GM23248 (cell line): ENCODE measurements at regions not wholly inside any gene's neighbourhood (a gene's known extent, or its start where the extent isn't known, plus 50 kb on each side); places are given as distances from the start of the nearest gene placed in this dataset.
A peak's percentile ranks its signal among the peaks of the same experiment; 100 is the strongest.

Experiments
- DNase-seq: peaks from one replicate; pipeline ENCODE4 v3.0.0-alpha.2; 2015
- H2AFZ ChIP-seq: fragments of 200-600 bp; sonication (generic); 2 replicates; pipeline ENCODE4 v1.6.1; 2016; ENCODE audit warnings: antibody characterized with exemption
- H3F3A ChIP-seq: fragments of 200-600 bp; sonication (generic); 2 replicates; pipeline ENCODE4 v1.6.1; 2016; ENCODE audit warnings: mild to moderate bottlenecking, antibody characterized with exemption, mixed run types; ENCODE audit not compliant: insufficient read depth
- H3K27ac ChIP-seq: fragments of 200-600 bp; sonication (generic); 2 replicates; pipeline ENCODE4 v1.5.1; 2016; ENCODE audit warnings: mild to moderate bottlenecking
- H3K27me3 ChIP-seq: fragments of 200-600 bp; sonication (generic); replicated peaks from 2 replicates; pipeline ENCODE4 v1.6.1; 2016; ENCODE audit warnings: mild to moderate bottlenecking; ENCODE audit not compliant: insufficient read depth
- H3K36me3 ChIP-seq: fragments of 200-600 bp; sonication (generic); 2 replicates; pipeline ENCODE4 v1.6.1; 2016; ENCODE audit warnings: low read depth, mild to moderate bottlenecking
- H3K4me1 ChIP-seq: fragments of 200-600 bp; sonication (generic); 2 replicates; pipeline ENCODE4 v1.6.1; 2016; ENCODE audit warnings: mild to moderate bottlenecking; ENCODE audit not compliant: insufficient read depth
- H3K4me2 ChIP-seq: fragments of 200-600 bp; sonication (generic); one replicate; pipeline ENCODE4 v1.6.1; 2016; ENCODE audit warnings: mild to moderate bottlenecking; ENCODE audit not compliant: unreplicated experiment
- H3K4me3 ChIP-seq: fragments of 200-600 bp; sonication (generic); 2 replicates; pipeline ENCODE4 v1.5.1; 2016; ENCODE audit warnings: mild to moderate bottlenecking
- H3K79me2 ChIP-seq: fragments of 200-600 bp; sonication (generic); 2 replicates; pipeline ENCODE4 v1.6.1; 2016; ENCODE audit warnings: mild to moderate bottlenecking; ENCODE audit not compliant: insufficient read depth
- H3K9ac ChIP-seq: fragments of 200-600 bp; sonication (generic); 2 replicates; pipeline ENCODE4 v1.6.1; 2016; ENCODE audit warnings: mild to moderate bottlenecking
- H3K9me2 ChIP-seq: fragments of 200-600 bp; sonication (generic); 2 replicates; pipeline ENCODE4 v1.6.1; 2016; ENCODE audit warnings: mixed run types, mild to moderate bottlenecking, moderate library complexity; ENCODE audit not compliant: insufficient read depth
- H3K9me3 ChIP-seq: fragments of 200-600 bp; sonication (generic); one replicate; pipeline ENCODE4 v1.6.1; 2017; ENCODE audit warnings: low read depth
- H4K20me1 ChIP-seq: fragments of 200-600 bp; sonication (generic); 2 replicates; pipeline ENCODE4 v1.6.0; 2016; ENCODE audit not compliant: insufficient read depth
- EZH2 ChIP-seq: fragments of 200-600 bp; sonication (generic); IDR thresholded peaks from 2 replicates; pipeline ENCODE4 v1.6.1; 2018; ENCODE audit warnings: antibody characterized with exemption, mild to moderate bottlenecking; ENCODE audit not compliant: insufficient read depth, poor library complexity, severe bottlenecking
- EZH2phosphoT487 ChIP-seq: fragments of 200-600 bp; sonication (generic); IDR thresholded peaks from 2 replicates; pipeline ENCODE4 v1.6.1; 2018; ENCODE audit warnings: antibody characterized with exemption, moderate library complexity, mild to moderate bottlenecking, low read depth; ENCODE audit not compliant: insufficient read depth
- WGBS, 2 experiments: methylation state at CpG; one replicate each; pipeline ENCODE4 v1.1.6; 2015 to 2017; ENCODE audit warnings: low lambda C conversion rate in 2 of 2, low coverage in 1 of 2; ENCODE audit errors: missing lambda C conversion rate in 2 of 2; 5-methylcytosine and 5-hydroxymethylcytosine counted together
- in situ Hi-C: fragments of 300-500 bp; cut with MboI; formaldehyde crosslinking; loops from 2 replicates; pipeline ENCODE4 v1.15.0; 2020

- H3K4me2 ChIP-seq = no peak overlapping the region
- no peaks in the 10 kb centered on the region for H4K20me1 ChIP-seq
- H3K79me2 ChIP-seq = no peaks in the 10 kb centered on the region
- H3F3A ChIP-seq = peaks cover 5% of the 10 kb centered on the region; the same call in 1 of the 2 replicates
- in situ Hi-C loops = no loop called here
- H3K9me3 ChIP-seq = no peaks in the 10 kb centered on the region
- 18 to 31% methylated on average over 1 of the region's 1 CpG for WGBS, 2 experiments
- no peak overlapping the region for H2AFZ ChIP-seq
- no peak overlapping the region for H3K4me3 ChIP-seq
- peak; percentile 4 for DNase-seq
- no peak overlapping the region for H3K9ac ChIP-seq
- H3K27me3 ChIP-seq = no peaks in the 10 kb centered on the region
- no peak overlapping the region for H3K27ac ChIP-seq
- no peaks in the 10 kb centered on the region for H3K36me3 ChIP-seq
- H3K9me2 ChIP-seq = no peaks in the 10 kb centered on the region
- peaks cover 15% of the 10 kb centered on the region; the same call in 1 of the 2 replicates for H3K4me1 ChIP-seq
- no peak for TF ChIP-seq EZH2phosphoT487
- TF ChIP-seq EZH2 = no peak
These were observed 242.1 kb upstream of the KCND2 start for GRCh38 chr7:120030876-120031275.

GRCh38 chr7:120033114-120033513 is 239.9 kb upstream of the KCND2 start:
- no peak overlapping the region for H3K4me2 ChIP-seq
- no peaks in the 10 kb centered on the region for H3K27me3 ChIP-seq
- no peak for DNase-seq
- H3K36me3 ChIP-seq = no peaks in the 10 kb centered on the region
- peaks cover 9% of the 10 kb centered on the region; the same call in 1 of the 2 replicates for H3K4me1 ChIP-seq
- TF ChIP-seq EZH2phosphoT487 (no peak), EZH2 (no peak)
- peak overlapping the region; percentile 37; the same call in 1 of the 2 replicates for H2AFZ ChIP-seq
- in situ Hi-C loops = no loop called here
- H3F3A ChIP-seq = peaks cover 4% of the 10 kb centered on the region; the same call in 1 of the 2 replicates
- no peaks in the 10 kb centered on the region for H3K79me2 ChIP-seq
- H3K9me3 ChIP-seq = no peaks in the 10 kb centered on the region
- no peaks in the 10 kb centered on the region for H3K9me2 ChIP-seq
- WGBS, 2 experiments = 49 to 54% methylated on average over 2 of the region's 2 CpGs
- H3K27ac ChIP-seq = no peak overlapping the region
- no peak overlapping the region for H3K4me3 ChIP-seq
- no peak overlapping the region for H3K9ac ChIP-seq
- H4K20me1 ChIP-seq = no peaks in the 10 kb centered on the region

DNA sequence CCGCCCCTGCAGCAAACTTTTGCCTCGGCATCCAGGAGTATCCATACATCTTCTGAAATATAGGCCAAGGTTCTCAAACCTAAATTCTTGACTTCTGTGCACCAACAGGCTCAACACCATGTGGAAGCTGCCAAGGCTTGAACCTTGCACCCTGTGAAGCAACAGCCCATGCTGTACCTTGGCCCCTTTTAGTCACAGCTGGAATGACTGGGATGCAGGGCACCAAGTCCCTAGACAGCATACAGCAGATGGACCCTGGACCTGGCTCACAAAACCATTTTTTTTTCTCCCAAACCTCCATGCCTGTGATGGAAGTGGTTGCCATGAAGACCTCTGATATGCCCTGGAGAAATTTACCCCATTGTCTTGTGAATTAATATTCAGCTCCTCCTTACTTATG is 233.8 kb upstream of the KCND2 start:
- in situ Hi-C loops = no loop called here
- no peak overlapping the region for H3K27ac ChIP-seq

GRCh38 chr7:120041798-120042197 is 231.2 kb upstream of the KCND2 start:
- Histone ChIP-seq H4K20me1 (no peaks in the 10 kb centered on the region), H3K9me2 (no peaks in the 10 kb centered on the region), H3K4me2 (no peak overlapping the region), H3K4me1 (no peaks in the 10 kb centered on the region), H2AFZ (no peak overlapping the region), H3K4me3 (no peak overlapping the region), H3F3A (no peaks in the 10 kb centered on the region), H3K9ac (no peak overlapping the region), H3K79me2 (no peaks in the 10 kb centered on the region), H3K36me3 (no peaks in the 10 kb centered on the region), H3K27me3 (no peaks in the 10 kb centered on the region), H3K9me3 (no peaks in the 10 kb centered on the region), H3K27ac (no peak overlapping the region)
- TF ChIP-seq EZH2 = no peak
- no peak for TF ChIP-seq EZH2phosphoT487
- in situ Hi-C loops = no loop called here
- DNase-seq = no peak

More for the DNA sequence above, 233.8 kb upstream of the KCND2 start:
- 41 to 45% methylated on average over 2 of the region's 2 CpGs for WGBS, 2 experiments
- Histone ChIP-seq H3K4me1 (no peaks in the 10 kb centered on the region), H3K9me2 (no peaks in the 10 kb centered on the region), H2AFZ (no peak overlapping the region), H3K27me3 (no peaks in the 10 kb centered on the region), H3K4me3 (no peak overlapping the region), H4K20me1 (no peaks in the 10 kb centered on the region), H3K9me3 (no peaks in the 10 kb centered on the region), H3K9ac (no peak overlapping the region), H3K36me3 (no peaks in the 10 kb centered on the region), H3K79me2 (no peaks in the 10 kb centered on the region), H3K4me2 (no peak overlapping the region), H3F3A (no peaks in the 10 kb centered on the region)
- DNase-seq = no peak
- TF ChIP-seq EZH2 = no peak
- no peak for TF ChIP-seq EZH2phosphoT487

DNA sequence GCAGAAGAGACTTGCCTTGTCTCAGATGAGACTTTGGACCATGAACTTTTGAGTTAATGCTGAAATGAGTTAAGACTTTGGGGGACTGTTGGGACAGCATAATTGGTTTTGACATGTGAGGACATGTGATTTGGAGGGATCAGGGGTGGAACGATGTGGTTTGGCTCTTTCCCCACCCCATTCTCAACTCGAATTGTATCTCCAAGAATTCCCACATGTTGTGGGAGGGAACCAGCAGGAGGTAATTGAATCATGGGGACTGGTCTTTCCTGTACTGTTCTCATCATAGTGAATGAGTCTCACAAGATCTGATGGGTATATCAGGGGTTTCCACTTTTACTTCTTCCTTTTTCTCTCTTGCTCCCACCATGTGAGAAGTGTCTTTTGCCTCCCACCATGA is 229.7 kb upstream of the KCND2 start:
- H3F3A ChIP-seq = no peaks in the 10 kb centered on the region
- H3K27me3 ChIP-seq = no peaks in the 10 kb centered on the region
- no peaks in the 10 kb centered on the region for H3K9me3 ChIP-seq
- in situ Hi-C loops = no loop called here
- no peak overlapping the region for H3K27ac ChIP-seq
- H3K9me2 ChIP-seq = no peaks in the 10 kb centered on the region
- no peak overlapping the region for H3K4me2 ChIP-seq
- DNase-seq = no peak
- H3K36me3 ChIP-seq = no peaks in the 10 kb centered on the region
- no peaks in the 10 kb centered on the region for H3K4me1 ChIP-seq
- H3K9ac ChIP-seq = no peak overlapping the region
- 6 to 9% methylated on average over 2 of the region's 2 CpGs for WGBS, 2 experiments
- no peak overlapping the region for H3K4me3 ChIP-seq
- no peaks in the 10 kb centered on the region for H4K20me1 ChIP-seq
- no peaks in the 10 kb centered on the region for H3K79me2 ChIP-seq
- no peak overlapping the region for H2AFZ ChIP-seq
- TF ChIP-seq EZH2phosphoT487 (no peak), EZH2 (no peak)
